Fibroblast of skin of left biceps (primary cell): ENCODE measurements at regions not wholly inside any gene's neighbourhood (a gene's known extent, or its start where the extent isn't known, plus 50 kb on each side); places are given as distances from the start of the nearest gene placed in this dataset.

ENCODE experiments used
- DNase-seq, 2 experiments: peaks; one replicate each; pipeline ENCODE4 v3.0.0-alpha.2; 2013; ENCODE audit warnings: low read depth in 2 of 2

- no peak for DNase-seq
Observed at GRCh38 chr5:143664623-143665022, 147.3 kb upstream of the HMHB1 start.

DNA sequence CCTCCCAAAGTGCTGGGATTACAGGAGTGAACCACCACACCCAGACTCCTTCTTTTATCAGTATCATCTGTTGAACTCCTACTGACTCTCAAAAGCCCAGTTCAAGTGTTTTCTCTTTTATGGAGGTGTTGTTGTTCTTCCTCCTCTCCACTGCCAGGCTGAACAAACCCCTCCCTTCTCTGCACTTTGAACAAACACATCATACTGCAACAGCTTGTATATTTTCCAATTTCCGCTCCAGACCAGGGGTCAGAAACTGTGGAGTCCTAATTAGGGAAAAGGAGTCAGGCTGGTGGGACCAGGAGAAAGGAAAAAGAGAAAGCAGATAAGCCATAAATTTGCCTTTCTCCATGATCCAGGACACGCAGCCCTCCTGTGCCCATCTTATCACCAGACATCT lies 148.1 kb upstream of the HMHB1 start:
- DNase-seq: no peak

- DNase-seq: no peak
Observed at GRCh38 chr5:143662020-143662419, 149.9 kb upstream of the HMHB1 start.

DNA sequence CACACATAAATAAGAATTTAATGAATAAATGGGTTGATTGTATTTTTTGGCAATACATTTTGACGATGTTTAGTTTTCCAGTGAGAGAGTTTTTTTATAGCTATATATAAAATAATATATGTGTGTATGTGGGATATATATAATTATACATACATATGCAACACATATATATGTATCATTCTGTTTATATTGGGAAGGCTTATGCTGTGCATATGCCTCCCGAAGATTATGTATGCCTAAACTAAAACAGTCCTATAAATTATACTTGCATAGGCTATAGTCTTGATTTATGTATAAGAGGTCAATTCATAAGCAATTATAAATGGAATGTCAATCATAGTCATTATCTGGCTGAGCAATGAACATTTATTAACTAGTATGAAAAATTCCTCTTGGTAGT lies 151.3 kb upstream of the HMHB1 start:
- DNase-seq: no peak

GRCh38 chr5:143659599-143660238 lies 152.2 kb upstream of the HMHB1 start:
- DNase-seq: no peak

- DNase-seq: no peak
Observed at GRCh38 chr5:143658956-143659355, 153.0 kb upstream of the HMHB1 start.

DNA sequence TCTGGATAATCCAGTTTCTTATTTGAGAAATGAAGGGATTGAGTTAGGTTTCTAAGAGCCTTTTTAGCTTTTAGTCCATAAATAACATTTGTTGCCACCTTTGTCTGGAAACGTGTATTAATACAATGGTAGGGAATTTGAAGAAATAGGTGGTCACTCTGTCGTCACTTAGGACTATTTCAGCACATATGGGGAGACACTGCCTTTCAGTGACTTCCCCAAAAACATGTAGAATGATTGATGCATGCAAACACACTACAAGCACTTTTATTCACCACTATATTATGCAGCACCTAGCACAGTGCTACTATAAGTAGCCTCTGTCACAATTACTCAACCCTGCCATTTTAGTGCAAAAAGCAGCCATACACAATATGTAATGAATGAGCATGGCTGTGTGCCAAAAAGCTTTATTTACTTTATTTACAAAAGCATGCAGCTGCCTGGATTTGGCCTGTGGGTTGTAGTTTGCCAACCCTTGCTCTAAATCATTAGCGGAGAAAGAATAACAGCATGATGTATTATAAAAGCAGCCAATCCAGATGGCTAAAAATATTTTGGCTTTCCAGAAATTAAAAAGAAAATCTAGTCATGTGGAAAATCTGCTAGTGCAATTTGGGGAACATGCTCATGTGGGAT lies 154.2 kb upstream of the HMHB1 start:
- DNase-seq: no peak

GRCh38 chr5:143653766-143654282 lies 158.1 kb upstream of the HMHB1 start:
- DNase-seq: no peak

DNA sequence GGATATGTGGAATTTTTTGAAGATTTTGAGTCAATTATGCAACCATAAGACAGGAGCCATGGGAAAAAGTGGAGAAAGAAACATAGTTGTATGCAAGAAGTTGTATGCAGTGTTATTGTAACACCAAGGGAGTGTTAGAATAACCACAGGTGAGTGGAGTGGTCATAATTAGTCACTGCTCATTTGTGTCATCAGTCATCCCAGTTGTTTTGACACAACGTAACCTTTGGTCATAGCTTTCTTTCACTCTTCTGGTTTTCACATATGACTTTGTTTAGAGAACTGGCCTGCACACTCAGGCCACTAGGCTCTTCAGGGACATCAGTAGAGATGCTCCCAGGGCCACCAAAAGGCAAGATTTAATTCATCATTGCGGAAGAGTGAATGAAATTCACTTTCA lies 158.7 kb upstream of the HMHB1 start:
- DNase-seq: no peak

DNA sequence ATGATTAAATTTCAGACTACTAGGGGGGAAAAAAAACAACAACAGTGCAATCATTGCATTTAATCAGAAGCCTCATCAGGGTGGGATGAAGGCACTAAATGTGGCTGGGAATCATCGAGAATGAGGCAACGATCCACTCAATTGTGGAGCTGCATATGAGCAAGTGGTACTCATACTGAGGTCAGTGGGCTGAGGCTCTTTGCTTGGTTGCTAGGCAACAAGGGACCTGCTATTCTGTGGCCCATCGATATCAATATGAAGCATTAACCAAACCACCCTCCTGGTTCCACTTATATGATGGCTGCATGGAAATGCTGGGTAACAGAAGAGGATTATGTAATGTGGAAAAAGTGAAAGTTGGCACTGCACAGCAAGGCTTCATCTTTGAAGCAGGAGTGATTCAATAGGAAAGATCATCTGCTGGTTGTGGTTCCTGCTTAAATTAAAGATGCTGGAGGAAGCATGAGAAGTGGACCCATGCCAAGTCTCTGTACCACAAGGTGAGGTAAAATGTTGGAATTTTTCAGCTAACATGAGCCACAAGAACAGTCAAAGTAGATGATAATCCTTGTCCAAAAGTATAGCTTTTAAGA lies 159.8 kb upstream of the HMHB1 start:
- no peak for DNase-seq

DNA sequence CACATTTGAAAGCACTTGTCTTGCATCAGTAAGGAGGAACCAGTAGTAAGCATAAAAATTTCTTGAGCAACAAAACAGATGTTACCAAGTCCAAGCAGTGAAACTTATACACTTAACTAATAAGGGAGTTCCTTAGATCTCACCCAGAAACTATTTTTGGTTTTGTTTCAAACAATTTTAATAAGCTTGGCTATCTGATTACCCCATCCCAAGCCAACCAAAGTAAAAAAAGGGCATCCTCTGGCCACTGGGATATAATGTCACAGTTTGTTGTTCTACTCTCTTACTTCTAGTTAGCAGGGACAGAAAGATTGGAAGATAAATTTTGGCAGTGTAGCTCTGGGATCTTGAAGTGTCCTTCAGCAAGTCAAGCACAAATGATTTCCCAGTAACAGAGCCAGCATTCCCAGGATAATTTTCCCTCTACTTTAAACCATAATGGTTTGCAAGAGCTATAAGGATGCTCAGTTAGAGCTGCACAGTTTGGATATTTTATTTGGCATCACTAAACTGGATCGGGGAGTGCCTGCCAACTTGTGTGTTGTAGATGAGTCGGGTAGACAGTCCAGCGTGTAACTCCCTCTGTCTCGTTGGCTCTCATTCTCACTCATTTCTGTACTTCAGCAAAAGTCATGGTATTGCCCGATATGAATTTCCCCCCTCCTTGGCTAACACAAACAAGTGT lies 161.9 kb upstream of the HMHB1 start:
- DNase-seq: no peak

- no peak for DNase-seq
Observed at GRCh38 chr5:143648696-143649095, 163.3 kb upstream of the HMHB1 start.

DNA sequence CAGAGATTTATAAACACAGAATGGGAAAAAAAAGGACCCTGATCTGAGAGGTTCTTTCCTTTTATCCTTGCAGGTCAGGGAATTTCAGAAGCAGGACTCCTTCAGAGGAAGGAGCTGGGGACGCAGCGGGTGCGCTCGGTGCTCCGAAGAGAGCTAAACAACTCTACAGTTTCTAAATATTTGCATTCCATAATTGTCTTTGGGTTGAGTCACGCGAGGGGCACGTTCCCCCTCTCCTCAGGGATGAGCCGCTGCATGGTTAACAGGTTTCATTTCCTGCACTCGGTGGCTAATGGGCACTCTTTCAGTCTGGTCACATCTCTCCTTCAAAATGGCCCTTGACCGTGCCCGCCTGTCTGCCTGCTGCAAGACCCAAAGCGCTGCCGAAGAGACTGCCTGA lies 165.0 kb upstream of the HMHB1 start:
- no peak for DNase-seq

GRCh38 chr5:143645356-143645755 lies 166.6 kb upstream of the HMHB1 start:
- DNase-seq: no peak

- DNase-seq: no peak
Observed at GRCh38 chr5:143644727-143645126, 167.2 kb upstream of the HMHB1 start.

DNA sequence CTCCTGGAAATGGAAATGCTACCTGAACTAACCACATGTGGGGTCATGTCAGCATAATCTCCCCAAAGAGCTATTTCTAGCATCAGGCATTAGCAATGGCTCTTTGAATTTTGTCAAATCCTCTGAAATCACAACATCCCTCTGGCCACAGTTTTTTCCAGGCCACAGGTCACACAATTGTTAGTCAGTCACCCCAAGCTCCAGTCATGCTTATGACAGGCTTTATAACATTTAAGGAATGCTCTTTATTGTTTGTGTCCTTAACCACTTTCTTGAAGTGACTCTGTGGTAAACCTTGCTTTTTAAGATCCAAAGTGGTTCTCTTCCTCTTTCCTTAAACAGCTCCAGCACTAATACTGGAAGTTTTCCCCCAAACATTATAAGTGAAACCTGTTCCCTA lies 169.2 kb upstream of the HMHB1 start:
- no peak for DNase-seq

GRCh38 chr5:143641549-143642355 lies 170.2 kb upstream of the HMHB1 start:
- DNase-seq: peak; percentile 63 to 68

DNA sequence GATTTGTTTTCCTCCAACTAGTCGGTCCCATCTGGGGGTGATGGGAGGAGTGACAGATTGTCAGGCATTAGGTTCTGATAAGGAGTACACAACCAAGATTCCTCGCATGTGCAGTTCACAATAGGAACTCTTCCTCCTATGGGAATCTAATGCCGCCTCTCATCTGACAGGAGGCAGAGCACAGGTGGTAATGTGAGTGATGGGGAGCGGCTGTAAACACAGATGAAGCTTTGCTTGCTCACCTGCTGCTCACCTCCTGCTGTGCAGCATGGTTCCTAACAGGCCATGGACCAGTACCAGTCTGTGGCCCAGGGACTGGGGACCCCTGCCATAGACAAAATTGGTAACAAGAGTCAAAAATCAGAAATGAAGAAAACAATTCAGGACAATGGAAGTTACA lies 173.3 kb upstream of the HMHB1 start:
- no peak for DNase-seq

DNA sequence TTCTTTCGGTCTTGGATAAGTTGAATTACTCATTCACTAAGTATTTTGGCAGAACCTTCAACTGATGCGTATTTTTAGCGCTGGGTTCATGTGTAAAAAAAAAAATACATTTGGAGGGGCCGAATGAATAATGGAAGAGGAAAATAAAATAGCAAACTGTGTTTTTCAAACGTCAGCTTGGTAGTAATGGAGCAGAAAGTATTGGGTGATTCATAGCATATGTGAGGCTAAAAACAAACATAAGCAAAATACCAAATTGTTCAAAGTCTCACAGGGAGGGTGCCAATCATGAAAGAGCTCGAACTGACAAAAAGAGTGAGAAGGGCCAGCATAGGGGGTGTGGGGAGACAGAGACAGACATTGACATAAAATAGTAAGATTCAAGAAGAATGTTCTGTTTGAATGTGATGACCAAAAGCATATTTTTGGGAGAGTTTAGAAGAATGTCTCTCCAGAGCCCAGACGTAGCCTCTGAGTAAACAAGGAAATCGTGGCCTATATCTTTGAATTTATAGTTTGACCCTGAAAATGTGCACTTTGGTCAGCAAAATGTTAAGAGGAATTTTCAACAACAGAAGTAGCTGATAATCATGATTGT lies 174.9 kb upstream of the HMHB1 start:
- peak in 1 of 2 experiments; percentile 58 for DNase-seq

DNA sequence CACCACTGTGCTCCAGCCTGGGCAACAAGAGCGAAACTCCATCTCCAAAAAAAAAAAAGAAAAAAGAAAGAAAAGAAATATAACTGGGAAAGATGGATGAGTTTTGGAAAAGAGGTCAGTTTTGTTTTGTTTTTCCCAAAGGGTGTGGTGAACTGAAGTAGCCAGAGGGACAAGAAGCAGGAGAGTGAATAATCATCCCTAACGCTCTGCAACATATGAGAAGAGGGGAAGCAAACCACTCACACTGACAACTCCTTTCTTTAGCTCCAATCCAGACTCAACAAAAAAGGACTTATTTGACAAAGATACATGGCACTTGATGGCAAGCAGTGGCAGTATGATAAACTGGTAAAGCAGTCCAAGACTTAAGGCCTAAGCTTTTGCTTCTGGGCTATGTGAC lies 176.1 kb upstream of the HMHB1 start:
- DNase-seq: no peak

GRCh38 chr5:143635146-143635752 lies 176.7 kb upstream of the HMHB1 start:
- DNase-seq: no peak
